Parathyroid adenoma (tissue), 2 donors: ENCODE measurements at regions not wholly inside any gene's neighbourhood (a gene's known extent, or its start where the extent isn't known, plus 50 kb on each side); places are given as distances from the start of the nearest gene placed in this dataset.

ENCODE experiments used
- H2AFZ ChIP-seq: fragments of 300-600 bp; sonication (generic); one replicate; pipeline ENCODE4 v1.7.0; 2017; ENCODE audit warnings: antibody characterized with exemption, mild to moderate bottlenecking
- H3K27ac ChIP-seq: fragments of 300-600 bp; sonication (generic); one replicate; pipeline ENCODE4 v1.7.0; 2017
- H3K27me3 ChIP-seq: fragments of 300-600 bp; sonication (generic); one replicate; pipeline ENCODE4 v1.7.0; 2017; ENCODE audit warnings: low read length; ENCODE audit not compliant: control insufficient read depth, insufficient read depth
- H3K36me3 ChIP-seq: fragments of 300-600 bp; sonication (generic); one replicate; pipeline ENCODE4 v1.7.0; 2017; ENCODE audit warnings: low read length; ENCODE audit not compliant: control insufficient read depth, insufficient read depth
- H3K4me1 ChIP-seq: fragments of 300-600 bp; sonication (generic); one replicate; pipeline ENCODE4 v1.7.0; 2017; ENCODE audit warnings: control low read depth
- H3K4me2 ChIP-seq: fragments of 300-600 bp; sonication (generic); one replicate; pipeline ENCODE4 v1.7.0; 2017; ENCODE audit warnings: low read length
- H3K4me3 ChIP-seq: fragments of 300-600 bp; sonication (generic); one replicate; pipeline ENCODE4 v1.7.0; 2017; ENCODE audit warnings: low read depth, low read length
- H3K79me2 ChIP-seq: fragments of 300-600 bp; sonication (generic); one replicate; pipeline ENCODE4 v1.7.0; 2017; ENCODE audit warnings: control low read depth
- H3K9ac ChIP-seq: fragments of 300-600 bp; sonication (generic); one replicate; pipeline ENCODE4 v1.7.0; 2017; ENCODE audit warnings: mild to moderate bottlenecking
- H3K9me3 ChIP-seq: fragments of 300-600 bp; sonication (generic); one replicate; pipeline ENCODE4 v1.7.0; 2017; ENCODE audit warnings: low read length; ENCODE audit not compliant: control insufficient read depth
- CTCF ChIP-seq: fragments of 300-600 bp; sonication (generic); IDR thresholded peaks from one replicate; pipeline ENCODE4 v1.7.0; 2017; ENCODE audit warnings: antibody characterized with exemption, mild to moderate bottlenecking
- donor health status: primary hyperparathyroidism.

- H3K9me3 ChIP-seq, result no peaks in the 10 kb centered on the region
- no peak overlapping the region for H3K4me3 ChIP-seq
- H3K9ac ChIP-seq, result no peak overlapping the region
- H3K27ac ChIP-seq, result no peak overlapping the region
- H3K4me1 ChIP-seq, result no peaks in the 10 kb centered on the region
- H3K36me3 ChIP-seq, result no peaks in the 10 kb centered on the region
- H3K4me2 ChIP-seq, result no peak overlapping the region
- no peak for TF ChIP-seq CTCF
- H3K79me2 ChIP-seq, result no peaks in the 10 kb centered on the region
- H2AFZ ChIP-seq, result no peak overlapping the region
- no peaks in the 10 kb centered on the region for H3K27me3 ChIP-seq
Measured at GRCh38 chr21:28703861-28704260, 288.8 kb downstream of the LTN1 start.

- Histone ChIP-seq H3K4me3 (no peak overlapping the region), H3K4me1 (no peaks in the 10 kb centered on the region), H3K79me2 (no peaks in the 10 kb centered on the region), H3K27ac (no peak overlapping the region), H3K27me3 (no peaks in the 10 kb centered on the region), H3K9me3 (no peaks in the 10 kb centered on the region), H3K9ac (no peak overlapping the region), H3K4me2 (peak overlapping the region; percentile 18), H2AFZ (no peak overlapping the region), H3K36me3 (no peaks in the 10 kb centered on the region)
- no peak for TF ChIP-seq CTCF
Measured at GRCh38 chr21:28699596-28700259, 292.9 kb downstream of the LTN1 start.

- Histone ChIP-seq H3K79me2 (no peaks in the 10 kb centered on the region), H3K4me1 (no peaks in the 10 kb centered on the region), H3K36me3 (no peaks in the 10 kb centered on the region), H2AFZ (no peak overlapping the region), H3K4me2 (peak overlapping the region; percentile 18), H3K4me3 (no peak overlapping the region), H3K9me3 (no peaks in the 10 kb centered on the region), H3K27ac (no peak overlapping the region), H3K9ac (no peak overlapping the region), H3K27me3 (no peaks in the 10 kb centered on the region)
- no peak for TF ChIP-seq CTCF
Measured at GRCh38 chr21:28699186-28699585, 293.5 kb downstream of the LTN1 start.

- Histone ChIP-seq H3K4me3 (no peak overlapping the region), H3K9me3 (no peaks in the 10 kb centered on the region), H3K27me3 (no peaks in the 10 kb centered on the region), H2AFZ (no peak overlapping the region), H3K4me1 (no peaks in the 10 kb centered on the region), H3K79me2 (no peaks in the 10 kb centered on the region), H3K36me3 (no peaks in the 10 kb centered on the region), H3K27ac (no peak overlapping the region), H3K9ac (no peak overlapping the region), H3K4me2 (no peak overlapping the region)
- no peak for TF ChIP-seq CTCF
Measured at GRCh38 chr21:28696844-28697410, 295.8 kb downstream of the LTN1 start.

GRCh38 chr21:28693476-28693875 lies 299.2 kb downstream of the LTN1 start:
- Histone ChIP-seq H3K9ac (no peak overlapping the region), H3K27ac (no peak overlapping the region), H3K4me1 (no peaks in the 10 kb centered on the region), H3K4me3 (no peak overlapping the region), H3K36me3 (no peaks in the 10 kb centered on the region), H3K9me3 (no peaks in the 10 kb centered on the region), H3K4me2 (no peak overlapping the region), H3K79me2 (no peaks in the 10 kb centered on the region), H3K27me3 (no peaks in the 10 kb centered on the region), H2AFZ (no peak overlapping the region)
- TF ChIP-seq CTCF, result no peak
